Inflammatory macrophage (primary cell): ENCODE measurements at regions not wholly inside any gene's neighbourhood (a gene's known extent, or its start where the extent isn't known, plus 50 kb on each side); places are given as distances from the start of the nearest gene placed in this dataset.

ENCODE experiments used
- DNase-seq, 2 donors: peaks; one replicate each; pipeline ENCODE4 v3.0.0-alpha.2; 2020 to 2022

- no peak for DNase-seq
These were observed 417.3 kb downstream of the SPRY1 start for GRCh38 chr4:123813901-123814300.

- DNase-seq: no peak
These were observed 419.9 kb downstream of the SPRY1 start for GRCh38 chr4:123816462-123816861.

- DNase-seq: peak; percentile 53 to 90
These were observed 420.6 kb downstream of the SPRY1 start for GRCh38 chr4:123817025-123817688.

GRCh38 chr4:123819362-123820035 is 422.9 kb downstream of the SPRY1 start:
- DNase-seq: peak; percentile 23 to 39

- DNase-seq: no peak
These were observed 425.3 kb downstream of the SPRY1 start for GRCh38 chr4:123821861-123822260.

GRCh38 chr4:123822353-123822752 is 425.8 kb downstream of the SPRY1 start:
- no peak for DNase-seq

GRCh38 chr4:123823244-123823643 is 426.6 kb downstream of the SPRY1 start:
- no peak for DNase-seq

GRCh38 chr4:123824524-123824923 is 427.9 kb downstream of the SPRY1 start:
- no peak for DNase-seq

- DNase-seq: no peak
These were observed 429.1 kb downstream of the SPRY1 start for GRCh38 chr4:123825596-123826291.

GRCh38 chr4:123826896-123827295 is 430.3 kb downstream of the SPRY1 start:
- DNase-seq: no peak

GRCh38 chr4:123827511-123827910 is 430.9 kb downstream of the SPRY1 start:
- no peak for DNase-seq

GRCh38 chr4:123830930-123831329 is 434.3 kb downstream of the SPRY1 start:
- no peak for DNase-seq

- DNase-seq: no peak
These were observed 435.8 kb downstream of the SPRY1 start for GRCh38 chr4:123832173-123833026.

- no peak for DNase-seq
These were observed 436.6 kb downstream of the SPRY1 start for GRCh38 chr4:123833171-123833643.

GRCh38 chr4:123835831-123836590 is 439.4 kb downstream of the SPRY1 start:
- DNase-seq: no peak

GRCh38 chr4:123836851-123837595 is 440.4 kb downstream of the SPRY1 start:
- no peak for DNase-seq

GRCh38 chr4:123838474-123838873 is 441.9 kb downstream of the SPRY1 start:
- DNase-seq: no peak

GRCh38 chr4:123840197-123840596 is 443.6 kb downstream of the SPRY1 start:
- DNase-seq: no peak

- no peak for DNase-seq
These were observed 445.0 kb downstream of the SPRY1 start for GRCh38 chr4:123841447-123842121.

GRCh38 chr4:123843137-123843536 is 446.5 kb downstream of the SPRY1 start:
- DNase-seq: no peak

GRCh38 chr4:123844374-123844773 is 447.8 kb downstream of the SPRY1 start:
- no peak for DNase-seq
